T-helper 17 cell (primary cell): ENCODE measurements at regions not wholly inside any gene's neighbourhood (a gene's known extent, or its start where the extent isn't known, plus 50 kb on each side); places are given as distances from the start of the nearest gene placed in this dataset.
"Not testable (repeated sequence)": the region's sequence is repeated elsewhere in the genome, so short reads cannot be mapped to it uniquely, and the experiment has no call there.

Experiments used
- ATAC-seq: fragments of 150-1000 bp; cut with Tn5 transposase; 2 replicates; pipeline ENCODE4 v1.10.0; 2021; ENCODE audit warnings: mild to moderate bottlenecking, moderate library complexity
- DNase-seq, 3 donors: peaks; one replicate each; pipeline versions ENCODE4 v3.0.0 to v3.0.0-alpha.2; 2020 to 2021
- H3K9me3 ChIP-seq: one replicate; pipeline ENCODE4 v1.7.0; 2013; ENCODE audit warnings: low read length, mild to moderate bottlenecking; ENCODE audit not compliant: control insufficient read depth, poor library complexity, severe bottlenecking
- H3K27ac Mint-ChIP-seq: one replicate; pipeline ENCODE4 v1.8.0; 2022; ENCODE audit warnings: mild to moderate bottlenecking, moderate library complexity, mixed read lengths
- H3K27me3 Mint-ChIP-seq: one replicate; pipeline ENCODE4 v1.8.0; 2022; ENCODE audit warnings: mixed read lengths
- H3K36me3 Mint-ChIP-seq: one replicate; pipeline ENCODE4 v1.8.0; 2022; ENCODE audit warnings: low read depth, mixed read lengths
- H3K4me1 Mint-ChIP-seq: one replicate; pipeline ENCODE4 v1.8.0; 2022; ENCODE audit warnings: mild to moderate bottlenecking, mixed read lengths
- H3K4me3 Mint-ChIP-seq: one replicate; pipeline ENCODE4 v1.8.0; 2022; ENCODE audit warnings: mild to moderate bottlenecking, moderate library complexity, mixed read lengths

- not testable (repeated sequence) for H3K36me3 Mint-ChIP-seq, H3K9me3 ChIP-seq, ATAC-seq, H3K27me3 Mint-ChIP-seq, H3K27ac Mint-ChIP-seq, H3K4me3 Mint-ChIP-seq, H3K4me1 Mint-ChIP-seq, DNase-seq
Observed at GRCh38 chrX:14308976-14309375, 220.4 kb upstream of the GLRA2 start.

DNA sequence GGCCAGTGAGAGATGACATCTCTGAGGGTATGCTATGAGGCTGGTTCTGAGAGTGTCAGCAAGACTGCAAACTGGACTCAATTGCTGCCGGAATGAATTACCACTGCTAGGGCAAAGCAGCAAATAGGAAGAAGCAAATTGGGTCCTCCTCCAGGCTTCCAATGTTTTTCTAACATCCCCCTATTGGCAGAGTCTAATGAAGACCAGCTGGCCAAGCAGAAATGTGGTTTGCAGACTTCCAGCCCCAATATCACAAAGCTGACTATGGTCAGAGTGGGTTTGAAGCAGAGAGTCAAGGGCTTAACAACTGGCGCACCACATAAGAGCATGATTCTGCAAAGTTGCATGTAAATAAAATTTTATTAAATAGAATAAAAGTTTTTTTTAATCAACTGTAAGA, 225.4 kb upstream of the GLRA2 start:
- H3K27ac Mint-ChIP-seq = no peak overlapping the region

GRCh38 chrX:14302561-14302960, 226.8 kb upstream of the GLRA2 start:
- not testable (repeated sequence) for H3K4me1 Mint-ChIP-seq, H3K36me3 Mint-ChIP-seq, H3K4me3 Mint-ChIP-seq, H3K27me3 Mint-ChIP-seq, H3K9me3 ChIP-seq, DNase-seq, ATAC-seq, H3K27ac Mint-ChIP-seq

More for the DNA sequence above, 225.4 kb upstream of the GLRA2 start:
- Mint-ChIP-seq H3K4me1 (no peaks in the 10 kb centered on the region), H3K4me3 (no peak overlapping the region), H3K36me3 (no peaks in the 10 kb centered on the region), H3K27me3 (no peaks in the 10 kb centered on the region)
- ATAC-seq (no peak), DNase-seq (no peak)
- H3K9me3 ChIP-seq = no peaks in the 10 kb centered on the region

- H3K27me3 Mint-ChIP-seq = no peaks in the 10 kb centered on the region
- no peak overlapping the region for H3K4me3 Mint-ChIP-seq
- no peaks in the 10 kb centered on the region for H3K36me3 Mint-ChIP-seq
- no peaks in the 10 kb centered on the region for H3K4me1 Mint-ChIP-seq
- H3K9me3 ChIP-seq = no peaks in the 10 kb centered on the region
- DNase-seq = no peak
- H3K27ac Mint-ChIP-seq = no peak overlapping the region
- no peak for ATAC-seq
Observed at GRCh38 chrX:14300376-14300775, 229.0 kb upstream of the GLRA2 start.

DNA sequence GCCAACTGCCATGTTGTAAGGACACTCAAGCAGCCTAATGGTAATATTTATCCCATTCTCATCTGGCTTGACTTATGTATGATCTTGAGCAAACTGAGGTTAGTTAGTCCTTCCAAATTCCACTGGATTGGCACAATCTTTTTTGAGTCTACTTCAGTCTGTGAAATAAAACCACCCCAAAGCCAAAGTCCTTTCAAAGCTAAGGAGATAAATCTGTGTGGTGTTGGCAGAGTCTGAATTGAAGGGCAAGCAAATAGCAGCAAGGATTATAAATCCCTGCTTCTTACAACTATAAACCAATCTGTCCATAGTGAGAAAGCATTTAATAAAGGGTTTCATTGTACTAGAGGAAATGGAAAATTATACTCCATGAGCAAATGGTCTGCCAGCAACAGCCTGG, 233.9 kb upstream of the GLRA2 start:
- no peaks in the 10 kb centered on the region for H3K9me3 ChIP-seq
- ATAC-seq = no peak
- H3K4me1 Mint-ChIP-seq = peaks cover 2% of the 10 kb centered on the region
- H3K4me3 Mint-ChIP-seq = no peak overlapping the region
- H3K36me3 Mint-ChIP-seq = no peaks in the 10 kb centered on the region
- no peaks in the 10 kb centered on the region for H3K27me3 Mint-ChIP-seq
- DNase-seq = no peak
- H3K27ac Mint-ChIP-seq = no peak overlapping the region

- DNase-seq = no peak
- Mint-ChIP-seq H3K27me3 (no peaks in the 10 kb centered on the region), H3K27ac (no peak overlapping the region), H3K36me3 (no peaks in the 10 kb centered on the region), H3K4me1 (peaks cover 2% of the 10 kb centered on the region), H3K4me3 (no peak overlapping the region)
- no peaks in the 10 kb centered on the region for H3K9me3 ChIP-seq
- ATAC-seq = no peak
Observed at GRCh38 chrX:14291666-14292500, 237.5 kb upstream of the GLRA2 start.

DNA sequence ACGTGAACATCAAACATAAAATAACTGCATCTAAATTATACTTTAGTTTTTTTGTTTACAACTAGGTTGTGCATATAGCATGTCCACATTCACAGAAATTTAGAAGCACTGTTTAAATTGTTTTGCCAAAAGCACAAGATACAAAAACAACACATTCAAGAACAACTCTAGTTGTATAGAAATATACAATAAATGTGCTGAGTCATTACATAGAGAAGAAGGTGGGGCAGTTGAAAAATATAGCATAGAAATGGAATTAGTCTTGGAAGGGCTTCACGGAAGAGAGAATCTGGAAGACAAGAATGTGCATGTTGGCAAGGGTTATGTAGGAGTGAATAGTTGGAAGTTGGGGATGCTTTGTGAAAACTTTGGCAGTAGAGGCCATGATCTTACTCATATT, 239.0 kb upstream of the GLRA2 start:
- no peaks in the 10 kb centered on the region for H3K9me3 ChIP-seq
- Mint-ChIP-seq H3K4me1 (peaks cover 2% of the 10 kb centered on the region), H3K27ac (no peak overlapping the region), H3K36me3 (no peaks in the 10 kb centered on the region), H3K4me3 (no peak overlapping the region), H3K27me3 (no peaks in the 10 kb centered on the region)
- ATAC-seq = no peak
- no peak for DNase-seq

- H3K27ac Mint-ChIP-seq = no peak overlapping the region
- H3K4me1 Mint-ChIP-seq = no peaks in the 10 kb centered on the region
- no peak overlapping the region for H3K4me3 Mint-ChIP-seq
- H3K9me3 ChIP-seq = no peaks in the 10 kb centered on the region
- no peaks in the 10 kb centered on the region for H3K36me3 Mint-ChIP-seq
- ATAC-seq (no peak), DNase-seq (no peak)
- H3K27me3 Mint-ChIP-seq = no peaks in the 10 kb centered on the region
Observed at GRCh38 chrX:14274691-14275090, 245.0 kb upstream of the GEMIN8 start.

DNA sequence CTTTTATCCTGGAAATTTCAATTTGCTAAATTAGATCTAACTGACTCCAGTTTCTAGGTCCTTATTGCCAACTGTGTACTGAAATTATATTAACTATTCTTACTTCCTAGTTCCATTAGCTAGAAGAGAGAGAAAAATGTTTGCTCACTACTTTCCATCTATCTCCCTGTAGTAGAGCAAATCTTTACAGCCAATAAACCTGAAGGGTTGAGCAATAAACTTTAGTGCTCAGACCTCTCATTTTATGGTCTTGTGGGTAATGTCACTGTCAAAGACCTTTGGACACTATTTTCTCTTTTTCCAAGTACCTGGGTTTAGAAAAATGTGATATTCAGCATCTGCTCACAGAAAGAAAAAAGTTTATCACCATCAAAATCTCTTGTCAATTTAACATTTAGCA, 237.5 kb upstream of the GEMIN8 start:
- ATAC-seq (no peak), DNase-seq (no peak)
- Mint-ChIP-seq H3K4me1 (no peaks in the 10 kb centered on the region), H3K4me3 (no peak overlapping the region), H3K36me3 (no peaks in the 10 kb centered on the region), H3K27ac (no peak overlapping the region), H3K27me3 (no peaks in the 10 kb centered on the region)
- H3K9me3 ChIP-seq = no peaks in the 10 kb centered on the region

GRCh38 chrX:14266705-14267104, 237.0 kb upstream of the GEMIN8 start:
- no peaks in the 10 kb centered on the region for H3K4me1 Mint-ChIP-seq
- H3K27ac Mint-ChIP-seq = no peak overlapping the region
- H3K27me3 Mint-ChIP-seq = no peaks in the 10 kb centered on the region
- H3K9me3 ChIP-seq = no peaks in the 10 kb centered on the region
- ATAC-seq (no peak), DNase-seq (no peak)
- no peaks in the 10 kb centered on the region for H3K36me3 Mint-ChIP-seq
- no peak overlapping the region for H3K4me3 Mint-ChIP-seq

- no peaks in the 10 kb centered on the region for H3K4me1 Mint-ChIP-seq
- H3K27ac Mint-ChIP-seq = no peak overlapping the region
- no peak for ATAC-seq
- no peaks in the 10 kb centered on the region for H3K27me3 Mint-ChIP-seq
- no peak for DNase-seq
- H3K4me3 Mint-ChIP-seq = no peak overlapping the region
- H3K36me3 Mint-ChIP-seq = no peaks in the 10 kb centered on the region
- no peaks in the 10 kb centered on the region for H3K9me3 ChIP-seq
Observed at GRCh38 chrX:14243823-14244222, 214.1 kb upstream of the GEMIN8 start.

DNA sequence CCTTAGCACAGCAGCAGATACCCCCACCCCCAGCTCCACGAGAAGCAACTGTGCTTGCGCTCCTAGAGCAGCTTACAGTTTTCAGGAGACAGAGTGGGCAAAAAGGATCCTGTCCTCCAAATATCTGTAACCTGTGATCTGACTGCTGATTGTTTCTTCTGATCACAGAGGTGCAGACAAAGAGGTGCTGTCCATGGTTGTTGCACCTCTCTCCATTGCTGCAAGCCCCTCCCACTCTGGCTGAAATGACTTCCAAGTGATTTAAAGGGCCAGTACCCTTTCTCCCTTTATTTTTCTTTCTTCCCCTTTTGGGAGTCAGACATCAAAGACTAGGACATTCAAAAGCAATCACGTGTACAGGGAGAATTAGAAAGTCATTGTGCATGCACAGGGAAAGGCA, 205.3 kb upstream of the GEMIN8 start:
- H3K36me3 Mint-ChIP-seq = peaks cover 3% of the 10 kb centered on the region
- H3K9me3 ChIP-seq = no peaks in the 10 kb centered on the region
- no peaks in the 10 kb centered on the region for H3K4me1 Mint-ChIP-seq
- no peak overlapping the region for H3K4me3 Mint-ChIP-seq
- no peaks in the 10 kb centered on the region for H3K27me3 Mint-ChIP-seq
- DNase-seq (no peak), ATAC-seq (no peak)
- H3K27ac Mint-ChIP-seq = no peak overlapping the region

- Mint-ChIP-seq H3K4me3 (no peak overlapping the region), H3K27ac (no peak overlapping the region), H3K4me1 (no peaks in the 10 kb centered on the region), H3K36me3 (peaks cover 3% of the 10 kb centered on the region), H3K27me3 (no peaks in the 10 kb centered on the region)
- ATAC-seq (no peak), DNase-seq (no peak)
- no peaks in the 10 kb centered on the region for H3K9me3 ChIP-seq
Observed at GRCh38 chrX:14232688-14233087, 203.0 kb upstream of the GEMIN8 start.

DNA sequence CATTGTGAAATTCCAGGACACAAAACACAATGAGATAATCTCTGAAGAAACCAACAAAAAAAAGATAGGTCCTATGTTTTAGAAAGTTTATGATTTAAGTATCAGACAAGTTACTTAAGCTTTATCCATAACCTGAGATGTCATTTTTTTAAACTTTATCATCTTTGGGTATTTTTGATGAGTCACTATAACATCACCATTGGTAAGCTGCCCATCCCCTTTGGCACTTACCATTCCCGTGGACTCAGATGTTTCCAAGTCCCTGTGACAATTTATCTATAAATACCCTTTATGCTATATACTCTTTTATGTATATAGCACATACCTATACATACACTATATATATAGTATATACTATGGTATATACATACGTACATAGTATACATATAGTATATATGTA, 198.9 kb upstream of the GEMIN8 start:
- no peaks in the 10 kb centered on the region for H3K9me3 ChIP-seq
- Mint-ChIP-seq H3K4me3 (no peak overlapping the region), H3K27me3 (no peaks in the 10 kb centered on the region), H3K4me1 (no peaks in the 10 kb centered on the region), H3K36me3 (no peaks in the 10 kb centered on the region), H3K27ac (no peak overlapping the region)
- ATAC-seq (no peak), DNase-seq (no peak)
